Colonic mucosa (tissue), 4 donors: ENCODE measurements at regions not wholly inside any gene's neighbourhood (a gene's known extent, or its start where the extent isn't known, plus 50 kb on each side); places are given as distances from the start of the nearest gene placed in this dataset.

Source experiments
- DNase-seq: peaks from one replicate; pipeline ENCODE4 v3.0.0-alpha.2; 2020
- H3K27ac ChIP-seq: fragments of 200-600 bp; one replicate; pipeline ENCODE4 v1.8.0; 2021
- H3K27me3 ChIP-seq: fragments of 200-600 bp; one replicate; pipeline ENCODE4 v1.8.0; 2021
- H3K36me3 ChIP-seq: fragments of 200-600 bp; one replicate; pipeline ENCODE4 v1.8.0; 2021
- H3K4me1 ChIP-seq: fragments of 200-600 bp; one replicate; pipeline ENCODE4 v1.8.0; 2021; ENCODE audit warnings: mild to moderate bottlenecking
- H3K4me3 ChIP-seq: fragments of 200-600 bp; one replicate; pipeline ENCODE4 v1.8.0; 2021
- H3K9ac ChIP-seq, 2 donors: one replicate each; pipeline ENCODE4 v1.7.0; 2013; ENCODE audit warnings: control low read depth in 2 of 2, low read depth in 2 of 2, low read length in 2 of 2
- H3K9me3 ChIP-seq: fragments of 200-600 bp; one replicate; pipeline ENCODE4 v1.8.0; 2021
- CTCF ChIP-seq: fragments of 200-600 bp; IDR thresholded peaks from one replicate; pipeline ENCODE4 v1.8.0; 2022; ENCODE audit warnings: antibody characterized with exemption, mild to moderate bottlenecking
- intact Hi-C: fragments of 100-400 bp; cut with DNase I; formaldehyde crosslinking; loops from one replicate; pipeline ENCODE4 v1.14.1; 2022
- donor health status: healthy.
- donor health status: DM: no; HTN: no; CAD: no.
- donor health status: DM: no; HTN: no; CAD: no.

- Histone ChIP-seq H3K36me3 (no peaks in the 10 kb centered on the region), H3K4me1 (no peaks in the 10 kb centered on the region), H3K27me3 (no peaks in the 10 kb centered on the region), H3K4me3 (no peak overlapping the region), H3K9ac (no peak overlapping the region), H3K27ac (no peak overlapping the region), H3K9me3 (no peaks in the 10 kb centered on the region)
- no peak for DNase-seq
- TF ChIP-seq CTCF, result no peak
- intact Hi-C loops, result no loop called here
Observed at GRCh38 chrX:118179161-118179560, 62.6 kb upstream of the KLHL13 start.

- no peak for TF ChIP-seq CTCF
- no peak for DNase-seq
- Histone ChIP-seq H3K27ac (no peak overlapping the region), H3K36me3 (no peaks in the 10 kb centered on the region), H3K4me3 (no peak overlapping the region), H3K4me1 (no peaks in the 10 kb centered on the region), H3K9ac (no peak overlapping the region), H3K9me3 (no peaks in the 10 kb centered on the region), H3K27me3 (no peaks in the 10 kb centered on the region)
- intact Hi-C loops, result no loop called here
Observed at GRCh38 chrX:118179718-118180117, 63.1 kb upstream of the KLHL13 start.

GRCh38 chrX:118181030-118181429 is 64.4 kb upstream of the KLHL13 start:
- Histone ChIP-seq H3K27me3 (no peaks in the 10 kb centered on the region), H3K27ac (no peak overlapping the region), H3K4me3 (no peak overlapping the region), H3K9me3 (no peaks in the 10 kb centered on the region), H3K9ac (no peak overlapping the region), H3K4me1 (no peaks in the 10 kb centered on the region), H3K36me3 (no peaks in the 10 kb centered on the region)
- no peak for DNase-seq
- intact Hi-C loops, result no loop called here
- no peak for TF ChIP-seq CTCF

- intact Hi-C loops, result no loop called here
Observed at GRCh38 chrX:118182025-118182424, 65.4 kb upstream of the KLHL13 start.

GRCh38 chrX:118182681-118183080 is 66.1 kb upstream of the KLHL13 start:
- Histone ChIP-seq H3K27ac (no peak overlapping the region), H3K9ac (no peak overlapping the region)
- intact Hi-C loops, result no loop called here

More at GRCh38 chrX:118182025-118182424, 65.4 kb upstream of the KLHL13 start:
- Histone ChIP-seq H3K27ac (no peak overlapping the region), H3K27me3 (no peaks in the 10 kb centered on the region), H3K9ac (no peak overlapping the region), H3K4me1 (no peaks in the 10 kb centered on the region), H3K9me3 (no peaks in the 10 kb centered on the region), H3K36me3 (no peaks in the 10 kb centered on the region), H3K4me3 (no peak overlapping the region)
- TF ChIP-seq CTCF, result no peak
- DNase-seq, result no peak

More at GRCh38 chrX:118182681-118183080, 66.1 kb upstream of the KLHL13 start:
- H3K9me3 ChIP-seq, result no peaks in the 10 kb centered on the region
- DNase-seq, result no peak
- no peaks in the 10 kb centered on the region for H3K4me1 ChIP-seq
- no peaks in the 10 kb centered on the region for H3K36me3 ChIP-seq
- H3K27me3 ChIP-seq, result no peaks in the 10 kb centered on the region
- no peak for TF ChIP-seq CTCF
- no peak overlapping the region for H3K4me3 ChIP-seq
